Suprapubic skin (tissue), 4 donors: ENCODE measurements at regions not wholly inside any gene's neighbourhood (a gene's known extent, or its start where the extent isn't known, plus 50 kb on each side); places are given as distances from the start of the nearest gene placed in this dataset.

Source experiments
- DNase-seq, 2 donors: peaks; one replicate each; pipeline ENCODE4 v3.0.0-alpha.2; 2019; ENCODE audit warnings: low spot score in 2 of 2
- H3K27ac ChIP-seq: fragments of 200-600 bp; sonication (generic); one replicate; pipeline ENCODE4 v1.5.1; 2019
- H3K27me3 ChIP-seq: fragments of 200-600 bp; sonication (generic); one replicate; pipeline ENCODE4 v1.5.1; 2019
- H3K36me3 ChIP-seq: fragments of 200-600 bp; sonication (generic); one replicate; pipeline ENCODE4 v1.5.1; 2019
- H3K4me1 ChIP-seq: fragments of 200-600 bp; sonication (generic); one replicate; pipeline ENCODE4 v1.5.1; 2019
- H3K4me3 ChIP-seq: fragments of 200-600 bp; sonication (generic); one replicate; pipeline ENCODE4 v1.5.1; 2019; ENCODE audit warnings: mild to moderate bottlenecking
- H3K9me3 ChIP-seq: fragments of 200-600 bp; sonication (generic); one replicate; pipeline ENCODE4 v1.5.1; 2019
- CTCF ChIP-seq, 2 donors: fragments of 200-600 bp in 1 of 2; fragments of 450-650 bp in 1 of 2; sonication (generic) in 1 of 2; IDR thresholded peaks; one replicate each; pipeline ENCODE4 v1.5.1; 2016 to 2019; ENCODE audit warnings: antibody characterized with exemption in 2 of 2, mild to moderate bottlenecking in 1 of 2, moderate library complexity in 1 of 2
- EP300 ChIP-seq: sonication (generic); formaldehyde crosslinking; IDR thresholded peaks from one replicate; pipeline ENCODE4 v1.6.1; 2017; ENCODE audit warnings: antibody characterized with exemption
- POLR2A ChIP-seq, 2 donors: fragments of 450-650 bp; IDR thresholded peaks; one replicate each; pipeline ENCODE4 v1.6.1; 2017; ENCODE audit warnings: antibody characterized with exemption in 2 of 2, mild to moderate bottlenecking in 2 of 2, moderate library complexity in 2 of 2
- POLR2AphosphoS5 ChIP-seq, 3 donors: sonication (generic); formaldehyde crosslinking; IDR thresholded peaks; one replicate each; pipeline ENCODE4 v1.6.1; 2017; ENCODE audit warnings: antibody characterized with exemption in 3 of 3
- WGBS: methylation state at CpG from one replicate; pipeline ENCODE4 v1.1.5; 2018; 5-methylcytosine and 5-hydroxymethylcytosine counted together

GRCh38 chr7:16205466-16205865 lies 215.9 kb downstream of the CRPPA start:
- Histone ChIP-seq H3K36me3 (no peaks in the 10 kb centered on the region), H3K27me3 (no peaks in the 10 kb centered on the region), H3K4me1 (no peaks in the 10 kb centered on the region), H3K4me3 (no peak overlapping the region), H3K27ac (no peak overlapping the region), H3K9me3 (no peaks in the 10 kb centered on the region)
- TF ChIP-seq CTCF (IDR thresholded peaks at IDR 0.05) (no peak), POLR2A (IDR thresholded peaks at IDR 0.05) (no peak), EP300 (no peak), POLR2AphosphoS5 (IDR thresholded peaks at IDR 0.05) (no peak)
- no peak for DNase-seq
- WGBS: 90% methylated on average over 2 of the region's 2 CpGs

- Histone ChIP-seq H3K27ac (no peak overlapping the region), H3K36me3 (no peaks in the 10 kb centered on the region), H3K27me3 (no peaks in the 10 kb centered on the region), H3K4me3 (no peak overlapping the region), H3K9me3 (no peaks in the 10 kb centered on the region), H3K4me1 (no peaks in the 10 kb centered on the region)
- TF ChIP-seq POLR2A (IDR thresholded peaks at IDR 0.05) (no peak), EP300 (no peak), POLR2AphosphoS5 (IDR thresholded peaks at IDR 0.05) (no peak), CTCF (IDR thresholded peaks at IDR 0.05) (no peak)
- DNase-seq: no peak
- WGBS: 43% methylated on average over 2 of the region's 2 CpGs
These were observed 216.4 kb downstream of the CRPPA start for GRCh38 chr7:16204953-16205352.

DNA sequence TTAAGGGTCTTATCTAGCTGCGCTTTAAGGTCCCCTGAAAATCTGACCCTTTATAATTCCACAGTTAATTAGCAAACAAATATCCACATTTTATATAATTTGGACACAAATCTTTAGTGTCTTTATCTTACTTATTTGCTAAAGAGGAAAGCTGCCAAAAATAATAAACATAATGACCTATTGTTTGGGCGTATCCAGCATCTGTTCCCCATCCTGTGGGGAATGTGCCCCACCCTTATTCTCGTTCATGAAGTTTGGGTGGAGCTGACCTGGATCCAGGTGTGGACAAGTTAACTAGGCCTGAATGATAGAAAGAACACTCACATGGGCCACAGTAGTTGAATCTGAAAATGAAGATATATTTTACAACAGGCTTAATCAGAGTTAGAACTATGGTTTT lies 218.3 kb downstream of the CRPPA start:
- H3K27ac ChIP-seq: no peak overlapping the region
- no peaks in the 10 kb centered on the region for H3K4me1 ChIP-seq
- H3K27me3 ChIP-seq: no peaks in the 10 kb centered on the region
- H3K4me3 ChIP-seq: no peak overlapping the region
- H3K36me3 ChIP-seq: no peaks in the 10 kb centered on the region
- no peaks in the 10 kb centered on the region for H3K9me3 ChIP-seq
- TF ChIP-seq CTCF (IDR thresholded peaks at IDR 0.05) (no peak), POLR2A (IDR thresholded peaks at IDR 0.05) (no peak), EP300 (no peak), POLR2AphosphoS5 (IDR thresholded peaks at IDR 0.05) (no peak)
- WGBS: 46% methylated on average over 3 of the region's 3 CpGs
- no peak for DNase-seq

DNA sequence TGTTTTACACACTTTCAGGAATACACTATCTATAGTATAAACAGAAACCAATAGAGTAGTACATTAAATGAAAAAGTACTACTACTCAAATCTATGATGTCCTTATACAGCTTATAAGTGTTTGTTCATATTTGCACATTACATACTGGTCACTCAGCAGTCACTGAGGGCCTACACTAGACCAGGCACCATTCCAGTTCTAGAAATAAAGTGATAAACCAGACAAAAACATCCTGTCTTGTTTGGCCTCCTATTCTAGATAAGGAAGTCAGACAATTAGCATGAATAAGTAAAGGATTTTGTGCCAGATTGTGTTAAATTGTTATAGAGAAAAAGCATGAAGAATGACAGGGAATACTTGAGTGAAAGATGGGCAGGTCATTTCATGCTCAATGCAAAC lies 219.0 kb downstream of the CRPPA start:
- TF ChIP-seq CTCF (IDR thresholded peaks at IDR 0.05): no peak
- no peak for TF ChIP-seq POLR2A (IDR thresholded peaks at IDR 0.05)
- TF ChIP-seq POLR2AphosphoS5 (IDR thresholded peaks at IDR 0.05): no peak
- no peak for TF ChIP-seq EP300
- H3K4me3 ChIP-seq: no peak overlapping the region
- no peaks in the 10 kb centered on the region for H3K36me3 ChIP-seq
- no peaks in the 10 kb centered on the region for H3K27me3 ChIP-seq
- H3K4me1 ChIP-seq: no peaks in the 10 kb centered on the region
- H3K27ac ChIP-seq: no peak overlapping the region
- no peak for DNase-seq
- H3K9me3 ChIP-seq: no peaks in the 10 kb centered on the region

- 48% methylated on average over 1 of the region's 1 CpG for WGBS
- TF ChIP-seq POLR2A (IDR thresholded peaks at IDR 0.05) (no peak), EP300 (no peak), POLR2AphosphoS5 (IDR thresholded peaks at IDR 0.05) (no peak), CTCF (IDR thresholded peaks at IDR 0.05) (no peak)
- no peak for DNase-seq
- H3K4me3 ChIP-seq: no peak overlapping the region
- no peaks in the 10 kb centered on the region for H3K27me3 ChIP-seq
- no peaks in the 10 kb centered on the region for H3K9me3 ChIP-seq
- H3K36me3 ChIP-seq: no peaks in the 10 kb centered on the region
- no peak overlapping the region for H3K27ac ChIP-seq
- H3K4me1 ChIP-seq: no peaks in the 10 kb centered on the region
These were observed 220.7 kb downstream of the CRPPA start for GRCh38 chr7:16200591-16200990.
